22Rv1 (cell line): ENCODE measurements at regions not wholly inside any gene's neighbourhood (a gene's known extent, or its start where the extent isn't known, plus 50 kb on each side); places are given as distances from the start of the nearest gene placed in this dataset.

Experiments used
- H3K27ac ChIP-seq: fragments of 450-650 bp; 2 replicates; pipeline ENCODE4 v1.5.1; 2017
- CTCF ChIP-seq: fragments of 450-650 bp; IDR thresholded peaks from 2 replicates; pipeline ENCODE4 v1.5.1; 2017; ENCODE audit warnings: mild to moderate bottlenecking
- ZFX ChIP-seq: fragments of 450-650 bp; IDR thresholded peaks from 2 replicates; pipeline ENCODE4 v1.6.1; 2017; ENCODE audit warnings: antibody characterized with exemption, borderline replicate concordance

GRCh38 chr7:45979275-45980180, 58.5 kb upstream of the IGFBP3 start:
- H3K27ac ChIP-seq: no peak overlapping the region

GRCh38 chr7:45978731-45979211, 57.7 kb upstream of the IGFBP3 start:
- TF ChIP-seq ZFX: no peak

More at GRCh38 chr7:45979275-45980180, 58.5 kb upstream of the IGFBP3 start:
- TF ChIP-seq CTCF: no peak

GRCh38 chr7:45978010-45978681, 57.1 kb upstream of the IGFBP3 start:
- H3K27ac ChIP-seq: peak overlapping the region; percentile 45
- no peak for TF ChIP-seq CTCF
- no peak for TF ChIP-seq ZFX

More at GRCh38 chr7:45978731-45979211, 57.7 kb upstream of the IGFBP3 start:
- H3K27ac ChIP-seq: peak overlapping the region; percentile 45

GRCh38 chr7:45977256-45977780, 56.2 kb upstream of the IGFBP3 start:
- TF ChIP-seq CTCF: no peak
- TF ChIP-seq ZFX: no peak
- H3K27ac ChIP-seq: peak overlapping the region; percentile 45; the same call in 1 of the 2 replicates

- no peak for TF ChIP-seq ZFX
- TF ChIP-seq CTCF: no peak
- no peak overlapping the region for H3K27ac ChIP-seq
Observed at GRCh38 chr7:45976485-45976856, 55.4 kb upstream of the IGFBP3 start.

GRCh38 chr7:45975847-45976484, 54.9 kb upstream of the IGFBP3 start:
- TF ChIP-seq ZFX (no peak), CTCF (no peak)
- H3K27ac ChIP-seq: no peak overlapping the region

- H3K27ac ChIP-seq: no peak overlapping the region
- TF ChIP-seq CTCF: no peak
- no peak for TF ChIP-seq ZFX
Observed at GRCh38 chr7:45975367-45975766, 54.3 kb upstream of the IGFBP3 start.
